ENCODE measurements at regions not wholly inside any gene's neighbourhood (a gene's known extent, or its start where the extent isn't known, plus 50 kb on each side); places are given as distances from the start of the nearest gene placed in this dataset.

DNA sequence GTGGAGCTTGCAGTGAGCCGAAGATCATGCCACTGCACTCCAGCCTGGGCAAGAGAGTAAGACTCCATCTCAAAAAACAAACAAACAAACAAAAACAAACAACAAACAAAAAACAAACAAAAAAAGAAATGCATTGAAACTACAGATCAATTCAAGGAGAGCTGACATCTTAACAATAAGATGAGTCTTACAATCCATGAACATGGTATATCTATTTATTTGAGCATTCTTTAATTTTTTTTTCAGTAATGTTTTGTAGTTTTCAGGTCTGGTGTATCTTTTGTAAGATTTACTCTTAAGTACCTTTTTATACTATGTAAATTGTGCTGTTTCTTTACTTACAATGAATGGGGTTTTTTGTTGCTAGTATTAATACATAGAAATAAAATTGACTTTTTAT is 140.1 kb upstream of the DAPK1 start:
- H3K36me3 ChIP-seq = no peaks in the 10 kb centered on the region
- TF ChIP-seq, protein P1, sequence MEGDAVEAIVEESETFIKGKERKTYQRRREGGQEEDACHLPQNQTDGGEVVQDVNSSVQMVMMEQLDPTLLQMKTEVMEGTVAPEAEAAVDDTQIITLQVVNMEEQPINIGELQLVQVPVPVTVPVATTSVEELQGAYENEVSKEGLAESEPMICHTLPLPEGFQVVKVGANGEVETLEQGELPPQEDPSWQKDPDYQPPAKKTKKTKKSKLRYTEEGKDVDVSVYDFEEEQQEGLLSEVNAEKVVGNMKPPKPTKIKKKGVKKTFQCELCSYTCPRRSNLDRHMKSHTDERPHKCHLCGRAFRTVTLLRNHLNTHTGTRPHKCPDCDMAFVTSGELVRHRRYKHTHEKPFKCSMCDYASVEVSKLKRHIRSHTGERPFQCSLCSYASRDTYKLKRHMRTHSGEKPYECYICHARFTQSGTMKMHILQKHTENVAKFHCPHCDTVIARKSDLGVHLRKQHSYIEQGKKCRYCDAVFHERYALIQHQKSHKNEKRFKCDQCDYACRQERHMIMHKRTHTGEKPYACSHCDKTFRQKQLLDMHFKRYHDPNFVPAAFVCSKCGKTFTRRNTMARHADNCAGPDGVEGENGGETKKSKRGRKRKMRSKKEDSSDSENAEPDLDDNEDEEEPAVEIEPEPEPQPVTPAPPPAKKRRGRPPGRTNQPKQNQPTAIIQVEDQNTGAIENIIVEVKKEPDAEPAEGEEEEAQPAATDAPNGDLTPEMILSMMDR (IDR thresholded peaks at IDR 0.05) = no peak
- no peak overlapping the region for H3K4me3 ChIP-seq
- intact Hi-C loops (cut with DNase I) = no loop called here
- 98 to 100% methylated on average over 1 of the region's 1 CpG for WGBS, 2 donors
- ATAC-seq (no peak), DNase-seq (no peak)
- H3K9me3 ChIP-seq = peaks cover 0 to 22% (median 0%) of the 10 kb centered on the region in 11 donors
- no peak overlapping the region for H3K27ac ChIP-seq
- no peaks in the 10 kb centered on the region for H3K4me1 ChIP-seq
- peaks cover 0 to 9% (median 0%) of the 10 kb centered on the region in 7 donors for H3K27me3 ChIP-seq

GRCh38 chr9:87359264-87359663 is 138.4 kb upstream of the DAPK1 start:
- Histone ChIP-seq H3K9me3 (peaks cover 0 to 29% (median 2%) of the 10 kb centered on the region in 11 donors), H3K4me3 (no peak overlapping the region), H3K4me1 (no peaks in the 10 kb centered on the region), H3K27ac (no peak overlapping the region), H3K36me3 (no peaks in the 10 kb centered on the region), H3K27me3 (peaks cover 0 to 9% (median 0%) of the 10 kb centered on the region in 7 donors)
- intact Hi-C loops (cut with DNase I) = no loop called here
- TF ChIP-seq, protein P1 (IDR thresholded peaks at IDR 0.05) = no peak
- ATAC-seq = no peak
- no peak for DNase-seq

DNA sequence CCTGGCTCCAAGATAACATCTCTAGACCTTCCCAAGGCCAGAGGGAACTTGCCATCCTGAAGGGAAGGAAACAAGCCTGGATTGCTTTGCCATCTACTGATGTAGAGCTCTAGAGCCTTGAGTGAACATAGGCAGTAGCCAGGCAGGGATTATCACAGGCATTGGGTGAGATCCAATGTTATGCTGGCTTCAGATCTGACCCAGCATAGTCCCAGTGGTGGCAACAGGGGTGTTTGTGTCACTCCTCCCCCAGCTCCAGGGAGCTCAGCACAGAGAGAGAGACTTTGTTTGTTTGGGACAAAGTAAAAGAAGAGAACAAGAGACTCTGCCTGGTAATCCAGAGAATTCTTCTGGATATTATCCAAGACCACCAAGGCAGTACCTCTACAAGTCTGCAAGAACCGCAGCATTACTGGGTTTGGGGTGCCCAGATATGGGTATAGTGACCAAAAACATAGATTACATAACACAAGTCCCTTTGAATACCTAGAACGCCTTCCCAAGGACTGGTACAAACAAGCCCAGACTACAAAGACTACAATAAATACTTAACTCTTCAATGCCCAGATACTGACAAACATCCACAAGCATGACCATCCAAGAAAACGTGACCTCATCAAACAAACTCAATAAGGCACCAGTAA is 137.6 kb upstream of the DAPK1 start:
- Histone ChIP-seq H3K9me3 (peaks cover 0 to 37% (median 5%) of the 10 kb centered on the region in 11 donors), H3K36me3 (no peaks in the 10 kb centered on the region), H3K27me3 (peaks cover 0 to 9% (median 0%) of the 10 kb centered on the region in 7 donors), H3K4me1 (no peaks in the 10 kb centered on the region), H3K4me3 (no peak overlapping the region), H3K27ac (no peak overlapping the region)
- 52 to 79% methylated on average over 3 of the region's 3 CpGs for WGBS, 2 donors
- no peak for DNase-seq
- intact Hi-C loops (cut with DNase I) = no loop called here
- TF ChIP-seq, protein P1 (IDR thresholded peaks at IDR 0.05) = no peak
- no peak for ATAC-seq

GRCh38 chr9:87370049-87370685 is 127.5 kb upstream of the DAPK1 start:
- no peaks in the 10 kb centered on the region for H3K4me1 ChIP-seq
- no peak for ATAC-seq

More at GRCh38 chr9:87370049-87370685, 127.5 kb upstream of the DAPK1 start:
- intact Hi-C loops (cut with DNase I) = no loop called here
- no peak for DNase-seq
- H3K9me3 ChIP-seq = peaks cover 0 to 18% (median 0%) of the 10 kb centered on the region in 11 donors
- 58 to 60% methylated on average over 9 of the region's 9 CpGs for WGBS, 2 donors
- peaks cover 0 to 38% (median 11%) of the 10 kb centered on the region in 7 donors for H3K27me3 ChIP-seq
- no peaks in the 10 kb centered on the region for H3K36me3 ChIP-seq
- TF ChIP-seq, protein P1 (IDR thresholded peaks at IDR 0.05) = no peak
- no peak overlapping the region for H3K27ac ChIP-seq
- no peak overlapping the region for H3K4me3 ChIP-seq
